HG02798 (cell line): ENCODE measurements at regions not wholly inside any gene's neighbourhood (a gene's known extent, or its start where the extent isn't known, plus 50 kb on each side); places are given as distances from the start of the nearest gene placed in this dataset.
"Not testable (repeated sequence)": the region's sequence is repeated elsewhere in the genome, so short reads cannot be mapped to it uniquely, and the experiment has no call there.

Experiments
- ATAC-seq: cut with Tn5 transposase; IDR thresholded peaks from one replicate; pipeline ENCODE4 v1.9.1; 2021; ENCODE audit warnings: mild to moderate bottlenecking; ENCODE audit not compliant: unreplicated experiment, poor library complexity

DNA sequence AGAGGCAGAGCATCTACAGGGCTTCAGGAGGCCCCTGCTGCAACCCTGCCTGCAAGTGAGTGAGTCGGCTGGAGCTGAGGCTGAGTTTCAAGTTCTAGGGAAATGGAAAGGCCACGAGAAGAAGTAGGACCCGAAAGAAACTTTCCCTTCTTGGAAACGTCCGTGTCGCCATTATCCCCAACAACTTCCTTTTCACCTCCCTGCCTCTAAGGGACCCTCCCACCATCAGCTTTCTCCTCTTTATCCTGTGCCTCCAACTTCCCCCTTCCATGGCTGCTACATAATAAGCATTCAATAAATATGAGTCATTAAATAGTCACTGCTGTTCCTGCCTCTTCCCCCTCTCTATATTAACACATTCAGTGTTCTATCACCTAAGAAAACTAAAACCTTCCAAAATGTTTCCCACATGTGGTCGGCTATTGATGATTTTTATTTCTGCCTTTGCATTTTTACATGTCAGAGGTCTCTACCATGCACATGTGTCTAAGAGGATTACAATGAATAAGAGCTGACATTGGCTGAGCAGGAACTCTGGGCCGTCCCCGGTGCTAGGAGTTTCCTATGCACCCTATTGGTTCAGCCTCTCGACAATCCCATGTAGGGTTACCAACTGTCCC is 115.9 kb upstream of the TNRC6C start:
- ATAC-seq: no peak

DNA sequence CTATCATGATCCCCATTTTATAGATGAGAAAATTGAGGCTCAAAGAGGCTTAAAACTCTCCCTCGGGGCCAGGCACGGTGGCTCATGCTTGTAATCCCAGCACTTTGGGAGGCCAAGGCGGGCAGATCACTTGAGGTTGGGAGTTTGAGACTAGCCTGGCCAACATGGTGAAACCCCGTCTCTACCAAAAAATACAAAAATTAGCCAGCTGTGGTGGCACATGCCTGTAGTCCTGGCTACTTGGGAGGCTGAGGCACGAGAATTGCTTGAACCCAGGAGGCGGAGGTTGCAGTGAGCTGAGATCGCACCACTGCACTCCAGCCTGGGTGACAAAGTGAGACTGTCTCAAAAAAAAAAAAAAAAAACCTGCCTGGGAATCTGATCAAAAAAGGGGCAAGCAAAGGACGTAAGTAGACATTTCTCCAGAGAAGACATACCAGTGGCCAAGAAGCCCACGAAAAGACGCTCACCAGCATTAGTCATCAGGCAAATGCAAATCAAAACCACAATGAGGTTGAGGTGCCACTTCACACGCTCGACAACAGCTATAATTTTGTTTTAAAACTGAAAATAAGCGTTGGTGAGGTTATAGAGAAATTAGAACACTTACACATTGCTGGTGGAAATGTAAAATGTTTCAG is 115.1 kb upstream of the TNRC6C start:
- ATAC-seq: not testable (repeated sequence)

DNA sequence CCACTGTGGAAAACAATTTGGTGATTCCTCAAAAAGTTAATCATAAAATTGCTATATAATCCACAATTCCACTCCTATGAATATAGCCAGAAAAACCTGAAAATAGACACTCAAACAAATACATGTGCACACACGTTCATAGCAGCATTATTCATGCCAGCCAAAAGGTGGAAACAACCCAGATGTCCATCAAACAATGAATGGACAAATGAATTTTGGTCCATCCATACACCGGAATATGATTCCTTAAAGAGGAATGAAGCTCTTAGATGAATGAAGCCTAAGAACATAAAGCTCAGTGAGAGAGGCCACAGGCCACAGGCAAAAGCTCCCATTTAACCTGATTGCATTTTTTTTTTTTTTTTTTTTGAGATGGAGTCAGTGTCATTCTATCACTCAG is 114.6 kb upstream of the TNRC6C start:
- no peak for ATAC-seq

DNA sequence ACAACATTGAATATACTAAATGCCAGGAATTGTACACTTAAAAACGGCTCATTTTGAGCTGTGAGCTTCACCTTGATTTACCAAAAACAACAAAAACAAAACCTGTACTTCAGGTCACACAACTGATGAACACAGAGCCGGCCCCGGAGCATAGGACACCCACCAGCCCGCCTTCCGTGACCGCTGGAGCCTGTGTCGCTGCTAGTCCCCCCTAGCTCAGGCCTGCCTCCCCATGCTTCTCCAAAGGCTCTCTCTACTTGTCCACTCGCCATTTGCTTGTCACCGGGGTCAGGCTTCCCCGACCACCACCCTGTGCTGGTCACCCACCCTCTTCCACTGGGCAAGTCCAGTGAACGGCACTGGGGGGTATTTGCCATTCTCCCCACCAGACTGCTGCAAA is 113.8 kb upstream of the TNRC6C start:
- ATAC-seq: no peak

DNA sequence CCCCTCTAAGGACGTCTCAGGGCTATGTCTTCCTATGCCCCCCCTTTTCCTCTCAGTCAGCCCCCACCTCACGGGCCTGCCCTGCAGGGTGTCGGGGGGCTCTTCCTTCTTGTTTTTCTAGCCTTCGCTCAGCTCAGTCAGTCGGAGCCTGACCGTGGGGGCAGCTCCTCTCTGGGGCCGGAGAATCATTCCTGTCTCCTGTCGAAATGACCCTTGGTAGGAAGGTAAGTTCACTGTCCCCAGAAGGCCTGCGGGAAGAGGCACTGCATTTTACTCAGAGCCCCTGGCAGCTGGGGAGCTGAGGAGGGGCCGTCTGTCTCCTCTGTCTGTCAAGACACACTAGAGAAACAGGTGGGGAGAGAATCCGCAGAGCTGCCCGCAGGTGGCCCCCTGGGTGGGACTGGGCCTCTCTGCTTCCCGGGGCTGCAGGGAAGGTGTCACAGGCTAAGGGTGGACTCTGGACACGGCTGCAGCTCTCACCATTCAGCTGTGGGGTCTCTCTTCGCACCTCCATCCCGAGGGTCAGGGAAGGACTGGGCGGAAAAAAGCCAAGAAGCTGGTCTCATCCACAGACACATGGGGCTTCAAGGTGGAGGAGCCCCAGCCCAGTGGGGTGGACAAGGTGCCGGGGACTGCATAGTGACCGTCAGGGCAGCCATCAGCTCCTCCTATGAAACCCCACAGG is 112.8 kb upstream of the TNRC6C start:
- ATAC-seq: no peak

DNA sequence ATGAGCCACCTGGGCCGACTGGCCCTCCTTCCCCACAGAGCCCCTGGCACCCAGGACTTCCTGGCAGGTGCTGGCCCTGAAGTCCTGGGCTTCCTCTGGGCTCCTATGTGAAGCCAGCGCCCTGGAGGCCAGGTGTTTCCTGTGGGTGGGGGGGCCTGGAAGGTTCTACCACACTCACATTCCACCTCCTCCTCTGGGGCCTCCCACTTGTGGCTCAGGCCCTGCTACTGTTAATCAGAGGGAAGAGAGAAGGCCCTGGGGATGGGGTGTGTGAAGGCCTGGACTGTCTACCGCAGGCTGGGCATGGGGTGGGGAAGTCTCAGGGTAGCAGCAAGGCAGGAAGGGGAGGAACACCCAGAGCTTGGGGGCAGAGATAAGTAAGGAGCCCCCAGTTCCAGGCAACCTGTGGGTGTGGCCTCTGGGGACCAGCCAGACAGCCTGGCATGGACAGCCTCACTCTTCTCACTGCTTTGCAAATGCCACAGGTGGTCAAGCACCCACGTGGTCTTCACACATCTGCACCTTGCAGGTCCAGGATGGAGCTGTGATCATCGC is 111.9 kb upstream of the TNRC6C start:
- no peak for ATAC-seq

DNA sequence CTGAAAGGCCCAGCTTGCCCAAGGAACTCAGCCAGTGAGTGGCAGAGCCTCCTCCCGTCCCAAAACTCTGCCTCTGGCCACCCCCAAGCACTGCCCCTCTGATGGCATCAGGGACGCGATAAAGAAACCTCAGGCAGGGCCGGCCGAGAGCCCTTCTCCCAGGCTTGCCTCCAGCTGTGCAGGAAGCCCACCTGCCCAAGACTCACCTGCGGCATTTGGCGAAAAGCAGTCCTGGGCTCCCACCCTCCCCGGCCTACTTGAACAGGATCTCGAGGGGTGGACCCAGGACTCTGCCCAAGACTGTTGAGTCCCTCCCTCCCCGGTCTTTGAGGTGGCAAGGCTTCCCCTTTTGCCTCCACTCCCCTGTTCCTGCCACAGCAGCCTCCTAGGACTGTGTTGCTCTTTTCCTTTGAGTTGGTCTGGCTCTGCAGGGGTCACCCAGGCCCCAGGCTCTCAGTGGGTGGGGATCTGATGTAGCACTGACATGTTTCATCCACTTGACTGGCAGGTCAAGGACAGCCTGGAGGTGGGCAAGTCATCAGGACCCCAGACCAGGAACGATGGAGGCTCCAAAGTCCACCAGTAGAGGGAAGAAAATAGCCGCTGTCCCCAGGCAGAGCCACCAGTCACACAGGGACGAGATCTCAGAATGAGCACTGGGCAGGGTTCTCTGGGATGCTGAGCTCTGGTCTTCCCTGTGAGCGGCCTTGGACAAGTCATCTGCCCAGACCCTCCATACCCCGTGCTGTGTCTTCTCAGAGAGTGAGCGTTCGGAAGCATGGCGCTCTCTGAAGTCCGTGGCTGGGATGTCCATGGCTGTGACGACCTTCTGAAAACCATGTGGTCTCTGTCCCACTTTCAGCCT is 111.0 kb upstream of the TNRC6C start:
- no peak for ATAC-seq

DNA sequence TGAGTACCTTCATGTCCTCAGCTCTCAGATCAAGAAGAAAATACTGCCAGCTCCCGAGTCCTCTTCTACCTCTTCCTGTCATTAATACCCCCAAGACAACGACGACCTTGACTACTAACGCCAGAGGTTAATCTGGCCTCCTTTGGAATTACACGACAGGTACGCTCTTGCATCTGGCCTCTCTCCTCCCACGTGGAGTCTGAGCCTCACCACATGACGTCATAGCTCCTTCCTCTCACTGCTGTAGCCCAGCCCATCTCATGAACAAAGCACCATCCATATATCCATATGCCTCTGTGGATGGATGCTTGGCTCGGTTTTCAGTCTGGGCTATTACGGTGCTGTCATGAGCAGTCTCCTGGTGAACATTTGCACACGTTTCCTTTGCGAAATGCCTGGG is 110.2 kb upstream of the TNRC6C start:
- ATAC-seq: no peak

DNA sequence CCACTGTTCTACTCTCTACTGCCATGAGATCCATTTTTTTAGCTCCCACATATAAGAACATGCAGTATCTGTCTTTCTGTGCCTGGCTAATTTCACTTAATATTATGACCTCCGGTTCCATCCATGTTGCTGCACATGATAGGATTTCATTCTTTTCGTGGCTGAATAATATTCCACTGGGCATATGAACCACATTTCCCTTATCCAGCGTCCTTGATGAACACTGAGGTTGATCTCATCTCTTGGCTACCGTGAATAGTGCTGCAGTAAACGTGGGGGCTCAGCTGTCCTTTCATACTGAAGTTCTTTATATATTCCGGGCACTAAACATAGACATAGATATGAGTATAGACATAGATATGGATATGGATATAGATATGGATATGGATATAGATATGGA is 109.3 kb upstream of the TNRC6C start:
- ATAC-seq: no peak

DNA sequence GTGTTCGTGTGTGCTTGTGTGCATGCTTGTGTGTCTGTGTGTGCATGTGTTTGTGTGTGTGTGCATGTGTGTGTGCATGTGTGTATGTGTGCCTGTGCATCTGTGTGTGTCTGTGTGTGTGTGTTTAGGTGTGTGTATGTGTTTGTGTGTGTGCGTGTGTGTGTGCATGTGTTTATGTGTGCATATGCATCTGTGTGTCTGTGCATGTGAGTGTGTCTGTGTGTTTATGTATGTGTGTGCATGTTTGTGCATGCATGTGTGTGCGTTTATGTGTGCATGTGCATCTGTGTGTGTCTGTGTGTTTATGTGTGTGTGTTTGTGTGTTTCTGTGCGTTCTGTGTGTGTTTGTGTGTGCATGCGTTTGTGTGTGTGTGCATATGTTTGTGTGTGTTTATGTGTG is 106.6 kb upstream of the TNRC6C start:
- ATAC-seq: no peak

DNA sequence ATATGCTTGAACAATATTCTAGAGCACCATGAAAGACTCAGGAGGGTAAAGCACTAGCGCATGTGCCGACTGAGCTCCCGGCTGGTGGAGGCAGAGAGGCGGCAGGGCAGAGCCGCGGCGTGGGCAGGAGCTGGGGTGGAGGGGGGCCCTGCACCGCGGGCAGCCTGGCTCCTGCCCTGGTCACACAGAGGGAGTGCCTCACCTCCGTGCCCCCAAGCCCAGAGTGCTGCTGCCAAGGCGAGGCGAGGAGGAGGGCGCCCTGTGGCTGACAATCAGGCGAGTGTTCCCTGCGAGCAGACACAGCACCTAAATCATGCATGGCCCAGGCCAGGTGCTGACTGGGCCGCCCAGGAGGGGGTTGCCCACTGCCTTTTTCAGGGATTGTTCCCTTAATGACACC is 105.8 kb upstream of the TNRC6C start:
- no peak for ATAC-seq

DNA sequence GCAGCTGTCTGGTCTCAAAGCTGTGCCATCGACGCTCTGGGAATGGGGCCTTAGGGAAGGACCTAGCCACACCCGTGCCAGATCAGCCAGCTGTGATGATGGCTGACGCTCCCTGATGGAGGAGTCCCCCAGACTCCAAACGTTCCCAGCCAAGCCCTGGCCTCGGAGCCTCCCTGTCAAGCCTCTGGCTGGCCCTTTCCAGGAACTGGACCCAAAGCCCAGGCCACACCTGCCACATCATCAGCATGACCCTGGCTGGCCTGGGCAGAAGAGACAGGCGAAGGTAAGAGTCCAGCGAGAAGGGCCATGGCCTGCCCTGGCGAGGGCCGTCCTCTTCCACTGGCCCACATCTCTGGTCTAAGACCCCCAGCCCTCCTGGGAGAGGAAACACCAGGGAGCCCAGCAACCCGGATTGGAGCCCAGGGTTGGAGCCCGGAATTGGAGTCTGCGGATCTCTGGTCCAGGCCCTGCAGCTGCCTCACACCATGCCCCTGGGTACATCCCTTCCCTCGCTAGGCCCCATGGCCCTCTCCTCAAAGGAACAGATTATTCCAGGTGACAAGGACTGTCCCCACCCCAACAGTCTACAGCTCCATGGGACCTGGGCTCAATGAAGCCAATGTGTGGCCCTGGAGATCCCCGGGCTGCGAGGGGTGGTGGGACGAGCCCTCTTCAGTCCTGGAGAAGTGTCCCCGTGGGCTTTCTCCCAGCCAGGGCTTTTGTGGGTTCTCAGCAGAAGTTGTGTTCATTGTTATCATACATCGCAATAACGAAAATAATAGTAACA is 105.1 kb upstream of the TNRC6C start:
- ATAC-seq: no peak

DNA sequence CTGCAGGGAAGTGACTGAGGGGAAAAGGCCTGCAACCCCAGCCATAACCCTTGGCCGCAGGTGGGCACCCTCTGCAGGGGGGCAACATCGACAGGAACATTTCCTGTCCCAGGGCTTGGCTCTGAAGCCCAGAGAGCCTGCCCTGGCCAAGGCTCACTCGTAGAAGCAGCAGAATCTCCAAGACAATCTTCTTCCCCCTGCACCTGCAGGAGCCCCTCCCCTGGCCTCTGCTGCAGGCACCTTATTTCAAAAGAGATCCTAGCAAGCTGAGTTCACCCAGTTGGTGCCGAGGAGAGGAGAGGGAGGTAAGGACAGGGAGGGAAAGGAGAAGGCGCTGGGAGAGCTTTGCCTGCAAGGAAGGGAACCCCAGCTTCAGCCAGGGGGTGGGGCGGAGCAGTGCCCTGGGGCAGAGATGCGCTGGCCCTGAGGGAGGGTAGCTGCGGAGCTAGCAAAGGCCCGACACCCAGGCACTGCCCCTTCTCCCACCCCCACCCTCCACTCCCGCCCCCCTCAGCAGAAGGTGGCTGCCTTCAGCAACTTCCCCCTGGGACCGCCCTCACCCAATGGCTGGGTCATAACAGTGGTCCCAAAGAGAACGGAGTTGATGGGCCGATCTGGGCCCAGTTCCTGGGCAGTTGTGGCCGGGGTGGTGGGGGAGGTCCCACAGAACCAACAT is 104.3 kb upstream of the TNRC6C start:
- ATAC-seq: no peak

DNA sequence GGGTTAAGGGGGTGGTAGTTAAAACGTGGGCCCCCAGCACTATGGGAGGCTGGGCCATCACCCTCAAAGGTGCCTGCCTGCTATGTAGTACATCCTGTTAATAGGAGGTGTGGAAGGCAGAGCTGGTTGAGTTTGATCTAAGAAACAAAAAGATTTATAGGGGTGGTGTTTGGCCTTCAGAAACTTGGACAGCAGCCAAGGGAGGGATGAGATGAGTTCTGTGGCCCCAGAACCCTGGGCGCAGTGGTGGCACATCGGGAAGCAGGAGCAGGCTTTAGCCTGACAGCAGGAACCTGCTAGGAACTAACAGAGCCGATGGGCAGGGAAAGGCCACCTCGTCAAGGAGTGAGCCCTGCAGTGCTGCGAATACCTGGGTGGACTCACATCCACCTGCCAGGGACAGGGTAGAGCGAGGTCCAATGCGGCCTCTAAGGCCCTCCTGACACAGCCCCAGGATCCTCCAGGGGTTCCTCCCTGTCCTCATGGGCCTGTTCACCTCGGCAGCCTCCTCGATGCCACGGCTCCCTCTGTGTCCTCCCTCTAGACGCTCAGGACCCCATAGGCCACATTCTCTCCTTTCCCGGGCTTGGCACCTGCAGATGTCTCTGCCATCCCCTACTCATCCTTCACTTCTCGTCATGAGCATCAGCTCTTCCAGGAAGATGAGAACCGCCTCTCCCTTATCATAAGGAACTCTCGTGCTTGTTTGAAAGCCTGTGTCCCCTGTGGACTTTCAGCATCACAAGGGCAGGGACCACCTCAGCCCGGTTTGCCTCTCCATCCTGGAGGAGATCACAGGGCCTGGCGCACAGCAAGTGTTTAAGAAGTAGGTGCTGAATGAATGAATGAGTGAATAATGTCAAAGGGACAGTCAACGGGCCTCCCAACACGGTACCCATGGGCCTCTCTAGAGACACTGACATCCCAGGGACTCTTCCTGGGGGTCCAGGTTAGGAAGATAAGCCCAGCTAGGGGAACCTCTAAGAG is 103.5 kb upstream of the TNRC6C start:
- ATAC-seq: no peak

DNA sequence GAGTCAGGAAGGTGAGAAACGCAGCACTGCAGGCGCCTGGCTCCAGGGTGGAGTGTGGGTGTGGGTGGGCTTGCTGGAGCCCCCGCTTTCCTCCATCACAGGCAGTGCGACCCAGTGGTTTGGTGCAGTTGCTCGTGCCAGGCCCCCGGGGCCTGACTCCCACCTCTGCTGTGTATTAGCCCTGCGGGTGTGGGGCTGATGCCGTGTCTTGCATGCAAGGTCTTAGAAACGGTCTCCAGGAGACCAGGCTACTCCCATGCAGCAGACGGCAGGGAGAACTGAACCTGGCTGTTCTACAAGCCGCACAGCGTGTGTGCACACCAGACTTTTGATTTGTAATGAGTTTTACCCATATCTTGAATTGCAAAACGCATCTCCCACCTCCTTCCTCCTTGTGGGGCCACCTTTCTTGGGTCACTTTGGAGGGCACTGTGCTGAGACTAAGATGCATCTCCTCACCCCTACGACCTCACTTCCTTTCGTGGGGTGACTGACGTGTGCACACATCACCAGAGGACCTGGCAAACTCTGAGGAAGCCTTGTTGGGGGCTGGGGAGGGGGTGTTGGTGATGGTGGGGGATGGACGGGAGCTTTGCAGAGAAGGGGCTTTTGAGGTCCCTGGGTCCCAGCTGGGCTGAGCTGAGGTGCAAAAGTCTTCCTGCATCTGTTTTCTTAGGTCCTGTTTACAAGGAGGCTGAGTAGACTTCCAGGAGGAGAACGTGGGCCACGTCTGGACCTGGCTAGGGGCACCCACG is 101.8 kb upstream of the TNRC6C start:
- no peak for ATAC-seq

DNA sequence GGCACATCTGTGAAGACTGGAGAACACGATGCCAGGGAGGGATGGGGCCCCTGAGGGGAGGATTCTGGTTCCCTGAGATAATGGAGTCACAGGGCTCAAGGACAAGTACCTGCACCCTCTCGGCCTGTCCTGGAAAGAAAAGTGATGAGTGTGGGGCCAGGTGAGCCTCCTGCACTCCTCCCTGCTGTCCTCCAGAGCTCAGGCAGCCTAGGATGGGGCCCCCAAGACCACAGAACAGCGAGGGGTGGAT is 101.3 kb upstream of the TNRC6C start:
- no peak for ATAC-seq

DNA sequence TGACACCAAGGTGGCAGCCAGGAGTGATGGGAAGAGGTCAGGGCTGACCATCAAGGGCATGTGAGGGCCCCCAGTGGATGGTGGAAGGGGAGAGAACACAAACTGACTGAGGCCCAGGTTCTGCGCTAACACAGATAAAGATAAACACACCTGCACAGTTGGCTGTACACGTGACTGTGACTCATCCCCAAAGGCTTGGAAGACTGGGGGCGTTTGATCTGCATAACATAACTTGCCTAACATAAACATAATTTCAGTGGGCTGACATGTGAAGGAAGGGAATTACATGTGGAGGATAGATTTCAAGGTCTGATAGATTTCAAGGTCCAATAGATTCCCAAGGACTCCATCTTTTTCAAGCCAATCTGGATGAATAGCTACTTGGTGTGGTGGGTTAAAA is 100.9 kb upstream of the TNRC6C start:
- no peak for ATAC-seq
